HEK293 (cell line): ENCODE measurements at regions not wholly inside any gene's neighbourhood (a gene's known extent, or its start where the extent isn't known, plus 50 kb on each side); places are given as distances from the start of the nearest gene placed in this dataset.

Experiments
- CTCF ChIA-PET: fragments of 350-600 bp; formaldehyde crosslinking; extraction: SDS; loops from one replicate; lab custom pipeline; 2021; ENCODE audit warnings: antibody characterized with exemption; lab: Yijun Ruan, JAX
- POLR2A ChIA-PET: fragments of 300-600 bp; formaldehyde crosslinking; extraction: SDS; loops from one replicate; lab custom pipeline; 2020; ENCODE audit warnings: antibody characterized with exemption, inconsistent platforms; lab: Yijun Ruan, JAX
- H3K27ac ChIP-seq: fragments of 200-500 bp; sonication (Bioruptor generic); 2 replicates; pipeline ENCODE4 v1.5.1; 2014; ENCODE audit warnings: low read depth, low read length, control low read depth, inconsistent platforms; ENCODE audit errors: extremely low read depth
- H3K36me3 ChIP-seq, 2 experiments: fragments of 200-500 bp in 1 of 2; sonication (Bioruptor generic) in 1 of 2; 1 replicate in 1 of 2; 2 replicates in 1 of 2; pipeline ENCODE4 v1.5.1; 2014 to 2017; ENCODE audit warnings: inconsistent platforms in 2 of 2, low read length in 2 of 2; ENCODE audit not compliant: control insufficient read depth in 2 of 2, insufficient read depth in 1 of 2
- H3K4me1 ChIP-seq: fragments of 200-500 bp; sonication (Bioruptor generic); 2 replicates; pipeline ENCODE4 v1.5.1; 2014; ENCODE audit warnings: mild to moderate bottlenecking, low read length, inconsistent platforms; ENCODE audit not compliant: control insufficient read depth, insufficient read depth
- H3K4me3 ChIP-seq: 2 replicates; pipeline ENCODE4 v1.5.1; 2011; ENCODE audit warnings: low read depth, mild to moderate bottlenecking, control low read depth, low read length, moderate library complexity
- H3K9me3 ChIP-seq: fragments of 200-500 bp; sonication (Bioruptor generic); 2 replicates; pipeline ENCODE4 v1.5.1; 2014; ENCODE audit warnings: low read depth, low read length, inconsistent platforms; ENCODE audit not compliant: control insufficient read depth, insufficient read depth
- MZF1 ChIP-seq: fragments of 450-650 bp; formaldehyde crosslinking; IDR thresholded peaks from 2 replicates; pipeline ENCODE4 v1.5.1; 2017; ENCODE audit warnings: missing biosample characterization, missing genetic modification characterization, borderline replicate concordance
- PRDM1 ChIP-seq: fragments of 450-650 bp; formaldehyde crosslinking; IDR thresholded peaks from 2 replicates; pipeline ENCODE4; 2016; ENCODE audit warnings: missing biosample characterization, missing genetic modification characterization
- PRDM2 ChIP-seq: fragments of 450-650 bp; formaldehyde crosslinking; IDR thresholded peaks from 2 replicates; pipeline ENCODE4 v1.5.1; 2016; ENCODE audit warnings: missing biosample characterization, missing genetic modification characterization, borderline replicate concordance
- PRDM4 ChIP-seq: fragments of 450-650 bp; formaldehyde crosslinking; IDR thresholded peaks from 2 replicates; pipeline ENCODE4 v1.5.1; 2017; ENCODE audit warnings: missing biosample characterization, missing genetic modification characterization
- REPIN1 ChIP-seq: fragments of 450-650 bp; formaldehyde crosslinking; IDR thresholded peaks from 2 replicates; pipeline ENCODE4 v1.5.1; 2017; ENCODE audit warnings: missing biosample characterization, missing genetic modification characterization, low read depth
- REST ChIP-seq: fragments of 450-650 bp; formaldehyde crosslinking; IDR thresholded peaks from 2 replicates; pipeline ENCODE4 v1.5.1; 2016; ENCODE audit warnings: missing biosample characterization, missing genetic modification characterization
- SP2 ChIP-seq: fragments of 450-650 bp; formaldehyde crosslinking; IDR thresholded peaks from 2 replicates; pipeline ENCODE4 v1.5.1; 2016; ENCODE audit warnings: missing biosample characterization, missing genetic modification characterization
- TCF7L2 ChIP-seq: IDR thresholded peaks from 2 replicates; pipeline ENCODE4 v1.6.1; 2011; ENCODE audit warnings: low read depth, mild to moderate bottlenecking, inconsistent platforms, low read length, moderate library complexity, borderline replicate concordance
- ZFP3 ChIP-seq: fragments of 450-650 bp; formaldehyde crosslinking; IDR thresholded peaks from 2 replicates; pipeline ENCODE4 v1.5.1; 2016; ENCODE audit warnings: low read depth, missing biosample characterization, missing genetic modification characterization
- ZNF132 ChIP-seq: fragments of 450-650 bp; formaldehyde crosslinking; IDR thresholded peaks from 2 replicates; pipeline ENCODE4 v1.5.1; 2017; ENCODE audit warnings: missing biosample characterization, missing genetic modification characterization, borderline replicate concordance
- ZNF138 ChIP-seq: fragments of 450-650 bp; formaldehyde crosslinking; IDR thresholded peaks from 2 replicates; pipeline ENCODE4 v1.5.1; 2016; ENCODE audit warnings: missing biosample characterization, missing genetic modification characterization, borderline replicate concordance
- ZNF274 ChIP-seq, 2 experiments: fragments of 200-500 bp in 1 of 2; fragments of 450-650 bp in 1 of 2; sonication (Bioruptor generic) in 1 of 2; formaldehyde crosslinking in 1 of 2; IDR thresholded peaks; 2 replicates each; pipeline versions ENCODE4 v1.5.1 to v1.6.1; 2014 to 2016; ENCODE audit warnings: borderline replicate concordance in 1 of 2, inconsistent platforms in 1 of 2, low read length in 1 of 2, missing biosample characterization in 1 of 2, missing genetic modification characterization in 1 of 2
- ZNF530 ChIP-seq: fragments of 450-650 bp; formaldehyde crosslinking; IDR thresholded peaks from 2 replicates; pipeline ENCODE4 v1.5.1; 2016; ENCODE audit warnings: low read depth, missing biosample characterization, missing genetic modification characterization
- ZNF548 ChIP-seq: fragments of 450-650 bp; formaldehyde crosslinking; IDR thresholded peaks from 2 replicates; pipeline ENCODE4 v1.5.1; 2016; ENCODE audit warnings: missing biosample characterization, missing genetic modification characterization
- ZNF571 ChIP-seq: fragments of 450-650 bp; formaldehyde crosslinking; IDR thresholded peaks from 2 replicates; pipeline ENCODE4 v1.5.0; 2017; ENCODE audit warnings: missing biosample characterization, missing genetic modification characterization
- ZNF660 ChIP-seq: fragments of 450-650 bp; IDR thresholded peaks from 2 replicates; pipeline ENCODE4 v1.5.1; 2018; ENCODE audit warnings: missing biosample characterization, mild to moderate bottlenecking, missing genetic modification characterization
- ZNF692 ChIP-seq: fragments of 450-650 bp; formaldehyde crosslinking; IDR thresholded peaks from 2 replicates; pipeline ENCODE4 v1.5.1; 2016; ENCODE audit warnings: missing biosample characterization, missing genetic modification characterization
- ZSCAN4 ChIP-seq: fragments of 450-650 bp; formaldehyde crosslinking; IDR thresholded peaks from 2 replicates; pipeline ENCODE4 v1.5.1; 2017; ENCODE audit warnings: missing biosample characterization, missing genetic modification characterization

GRCh38 chr14:22469538-22470303 is 119.3 kb downstream of the DAD1 start:
- H3K36me3 ChIP-seq: no peaks in the 10 kb centered on the region
- no peaks in the 10 kb centered on the region for H3K9me3 ChIP-seq
- H3K27ac ChIP-seq: no peak overlapping the region
- TF ChIP-seq ZNF274 (IDR thresholded peaks at IDR 0.05; ENCODE audit: low read length) (no peak), ZNF274 (tag by site-specific recombination; IDR thresholded peaks at IDR 0.05; ENCODE audit: borderline replicate concordance) (no peak), PRDM2 (tag by site-specific recombination) (no peak), ZFP3 (tag by site-specific recombination) (no peak), ZNF530 (no peak), TCF7L2 (no peak), REST (tag by site-specific recombination) (peak; percentile 86), SP2 (tag by site-specific recombination) (no peak)
- ChIA-PET POLR2A (no interaction called here), CTCF (interaction anchor here (0.6 to 7.1 kb wide), 6 partner anchors 10 to 248 kb away, joined by 3 to 209 read pairs (median 6); no protein-coding TSS in a partner anchor)
- no peak overlapping the region for H3K4me3 ChIP-seq
- no peaks in the 10 kb centered on the region for H3K4me1 ChIP-seq

GRCh38 chr14:22468830-22469229 is 120.2 kb downstream of the DAD1 start:
- ChIA-PET POLR2A (no interaction called here), CTCF (interaction anchor here (0.6 to 7.1 kb wide), 3 partner anchors 76 to 247 kb away, joined by 3 to 209 read pairs (median 57); no protein-coding TSS in a partner anchor)
- no peaks in the 10 kb centered on the region for H3K36me3 ChIP-seq
- no peak overlapping the region for H3K4me3 ChIP-seq
- no peaks in the 10 kb centered on the region for H3K4me1 ChIP-seq
- H3K27ac ChIP-seq: no peak overlapping the region
- H3K9me3 ChIP-seq: no peaks in the 10 kb centered on the region
- TF ChIP-seq ZNF548 (tag by site-specific recombination) (no peak), ZNF132 (tag by site-specific recombination) (no peak), ZNF692 (tag by site-specific recombination) (no peak), ZNF138 (no peak), PRDM4 (tag by site-specific recombination) (no peak), ZNF660 (tag by site-specific recombination) (no peak), PRDM1 (tag by site-specific recombination) (no peak), ZNF571 (no peak), REPIN1 (tag by site-specific recombination) (no peak), MZF1 (tag by site-specific recombination) (no peak), ZSCAN4 (tag by site-specific recombination) (no peak)
